ENCODE measurements at regions not wholly inside any gene's neighbourhood (a gene's known extent, or its start where the extent isn't known, plus 50 kb on each side); places are given as distances from the start of the nearest gene placed in this dataset.

DNA sequence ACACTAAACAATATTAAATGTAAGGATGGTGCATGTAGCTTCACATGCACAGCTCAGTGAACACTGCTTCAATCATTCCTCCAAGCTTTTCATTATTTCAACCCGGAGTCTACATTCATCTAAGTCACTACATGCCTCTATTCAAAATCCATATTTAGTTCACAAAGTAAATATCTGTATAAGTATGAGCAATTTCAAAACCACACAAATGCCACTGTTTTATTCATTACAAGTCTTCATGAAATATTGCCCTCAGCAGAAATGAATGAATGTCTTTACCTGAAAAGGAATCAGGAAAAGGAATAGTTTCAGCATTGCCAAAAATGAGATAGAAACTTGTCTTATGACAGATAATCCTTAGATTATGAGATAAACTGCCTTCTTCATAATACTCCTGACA lies 149.4 kb downstream of the SLC38A4 start:
- Histone ChIP-seq H3K36me3 (ENCODE audit: control insufficient read depth, insufficient read depth, low read length) (no peaks in the 10 kb centered on the region), H3K27me3 (ENCODE audit: control insufficient read depth, insufficient read depth, low read length) (no peaks in the 10 kb centered on the region), H3K4me3 (ENCODE audit: low read depth, low read length) (no peak overlapping the region)
- no peak for FAIRE-seq
- TF ChIP-seq, protein P1, sequence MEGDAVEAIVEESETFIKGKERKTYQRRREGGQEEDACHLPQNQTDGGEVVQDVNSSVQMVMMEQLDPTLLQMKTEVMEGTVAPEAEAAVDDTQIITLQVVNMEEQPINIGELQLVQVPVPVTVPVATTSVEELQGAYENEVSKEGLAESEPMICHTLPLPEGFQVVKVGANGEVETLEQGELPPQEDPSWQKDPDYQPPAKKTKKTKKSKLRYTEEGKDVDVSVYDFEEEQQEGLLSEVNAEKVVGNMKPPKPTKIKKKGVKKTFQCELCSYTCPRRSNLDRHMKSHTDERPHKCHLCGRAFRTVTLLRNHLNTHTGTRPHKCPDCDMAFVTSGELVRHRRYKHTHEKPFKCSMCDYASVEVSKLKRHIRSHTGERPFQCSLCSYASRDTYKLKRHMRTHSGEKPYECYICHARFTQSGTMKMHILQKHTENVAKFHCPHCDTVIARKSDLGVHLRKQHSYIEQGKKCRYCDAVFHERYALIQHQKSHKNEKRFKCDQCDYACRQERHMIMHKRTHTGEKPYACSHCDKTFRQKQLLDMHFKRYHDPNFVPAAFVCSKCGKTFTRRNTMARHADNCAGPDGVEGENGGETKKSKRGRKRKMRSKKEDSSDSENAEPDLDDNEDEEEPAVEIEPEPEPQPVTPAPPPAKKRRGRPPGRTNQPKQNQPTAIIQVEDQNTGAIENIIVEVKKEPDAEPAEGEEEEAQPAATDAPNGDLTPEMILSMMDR (IDR thresholded peaks at IDR 0.05; ENCODE audit: insufficient read depth, low read length, severe bottlenecking) = no peak
- DNase-seq (ENCODE audit: low read depth) = peak; percentile 61

DNA sequence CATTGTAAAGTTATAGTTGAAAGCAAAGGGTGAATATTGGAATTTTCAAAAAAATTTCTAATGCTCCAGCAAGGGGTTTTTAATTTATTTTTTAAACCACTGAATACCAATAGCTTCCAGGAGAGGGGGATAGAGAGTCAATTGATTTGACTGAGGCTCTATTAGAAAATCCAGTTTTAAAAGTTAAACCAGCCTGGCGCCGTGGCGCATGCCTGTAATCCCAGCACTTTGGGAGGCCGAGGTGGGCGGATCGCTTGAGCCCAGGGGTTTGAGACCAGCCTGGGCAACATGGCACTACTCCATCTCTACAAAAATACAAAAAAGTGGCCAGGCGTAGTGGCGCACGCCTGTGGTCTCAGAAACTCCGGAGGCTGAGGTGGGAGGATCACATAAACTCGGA lies 150.1 kb downstream of the SLC38A4 start:
- peak; percentile 48 for DNase-seq (ENCODE audit: low read depth)
- FAIRE-seq = no peak
- no peaks in the 10 kb centered on the region for H3K36me3 ChIP-seq (ENCODE audit: control insufficient read depth, insufficient read depth, low read length)
- H3K27me3 ChIP-seq (ENCODE audit: control insufficient read depth, insufficient read depth, low read length) = no peaks in the 10 kb centered on the region
- H3K4me3 ChIP-seq (ENCODE audit: low read depth, low read length) = no peak overlapping the region
- TF ChIP-seq, protein P1 (IDR thresholded peaks at IDR 0.05; ENCODE audit: insufficient read depth, low read length, severe bottlenecking) = peak; percentile 48

DNA sequence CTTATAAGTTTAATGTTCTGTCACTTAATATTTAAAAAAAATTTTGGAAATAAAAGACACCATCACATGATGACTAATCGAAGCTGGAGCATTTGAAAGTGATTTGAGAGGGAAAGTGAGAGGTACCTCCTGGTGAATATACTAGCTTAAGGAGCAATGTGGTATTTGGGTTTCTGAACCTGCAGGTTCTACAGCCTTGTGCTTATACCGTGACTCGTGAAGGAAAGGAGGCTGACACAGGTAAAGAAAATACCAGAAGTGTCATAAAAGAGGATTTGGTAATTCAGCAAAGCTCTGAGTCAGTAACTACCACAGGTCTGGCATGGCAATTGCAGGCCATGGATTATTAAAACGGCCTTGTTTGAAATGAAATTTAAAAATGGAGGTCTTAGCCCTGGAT lies 151.0 kb downstream of the SLC38A4 start:
- no peak for FAIRE-seq
- DNase-seq (ENCODE audit: low read depth) = peak; percentile 88
- no peak overlapping the region for H3K4me3 ChIP-seq (ENCODE audit: low read depth, low read length)
- H3K36me3 ChIP-seq (ENCODE audit: control insufficient read depth, insufficient read depth, low read length) = no peaks in the 10 kb centered on the region
- H3K27me3 ChIP-seq (ENCODE audit: control insufficient read depth, insufficient read depth, low read length) = no peaks in the 10 kb centered on the region
- TF ChIP-seq, protein P1 (IDR thresholded peaks at IDR 0.05; ENCODE audit: insufficient read depth, low read length, severe bottlenecking) = no peak

DNA sequence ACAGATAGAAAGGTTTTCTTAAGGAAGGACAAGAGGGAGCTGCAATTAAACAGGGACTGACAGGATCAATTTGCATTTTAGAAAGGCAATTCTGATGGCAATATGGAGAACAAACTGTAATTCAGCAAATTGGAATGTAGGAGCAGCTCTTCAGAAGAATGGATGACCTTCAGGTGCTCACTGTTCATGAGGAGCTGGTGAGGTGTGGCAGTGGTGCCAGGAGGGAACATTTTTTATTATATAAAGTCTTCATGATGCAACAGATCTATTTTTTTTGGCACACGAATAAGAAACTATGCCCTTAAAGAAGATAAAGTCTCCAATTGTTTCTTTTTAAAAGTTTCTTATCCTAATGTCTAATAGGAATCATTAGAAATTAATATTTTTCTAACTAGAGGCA lies 151.7 kb downstream of the SLC38A4 start:
- Histone ChIP-seq H3K4me3 (ENCODE audit: low read depth, low read length) (no peak overlapping the region), H3K36me3 (ENCODE audit: control insufficient read depth, insufficient read depth, low read length) (no peaks in the 10 kb centered on the region), H3K27me3 (ENCODE audit: control insufficient read depth, insufficient read depth, low read length) (no peaks in the 10 kb centered on the region)
- no peak for FAIRE-seq
- TF ChIP-seq, protein P1 (IDR thresholded peaks at IDR 0.05; ENCODE audit: insufficient read depth, low read length, severe bottlenecking) = no peak
- peak; percentile 44 for DNase-seq (ENCODE audit: low read depth)

DNA sequence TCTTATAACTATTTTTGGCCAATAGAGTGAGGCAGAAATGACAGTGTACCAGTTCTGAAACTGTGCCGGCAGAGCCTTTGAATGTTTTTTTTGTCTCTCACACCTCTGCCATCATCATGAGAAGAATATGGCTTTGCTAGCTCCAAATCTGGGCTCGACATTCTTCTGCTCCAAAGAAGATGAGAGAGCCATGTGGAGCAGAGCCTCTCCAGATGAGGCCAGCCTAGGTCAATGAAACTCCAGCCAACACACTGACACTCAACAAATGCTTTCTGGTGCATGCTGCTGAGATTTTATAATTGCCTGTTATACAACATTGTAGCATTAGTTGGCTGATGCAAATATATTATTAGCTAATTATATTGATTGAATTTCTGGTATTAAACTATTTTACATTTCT lies 154.7 kb downstream of the SLC38A4 start:
- Histone ChIP-seq H3K36me3 (ENCODE audit: control insufficient read depth, insufficient read depth, low read length) (no peaks in the 10 kb centered on the region), H3K27me3 (ENCODE audit: control insufficient read depth, insufficient read depth, low read length) (no peaks in the 10 kb centered on the region), H3K4me3 (ENCODE audit: low read depth, low read length) (no peak overlapping the region)
- FAIRE-seq (no peak), DNase-seq (ENCODE audit: low read depth) (no peak)
- TF ChIP-seq, protein P1 (IDR thresholded peaks at IDR 0.05; ENCODE audit: insufficient read depth, low read length, severe bottlenecking) = no peak

DNA sequence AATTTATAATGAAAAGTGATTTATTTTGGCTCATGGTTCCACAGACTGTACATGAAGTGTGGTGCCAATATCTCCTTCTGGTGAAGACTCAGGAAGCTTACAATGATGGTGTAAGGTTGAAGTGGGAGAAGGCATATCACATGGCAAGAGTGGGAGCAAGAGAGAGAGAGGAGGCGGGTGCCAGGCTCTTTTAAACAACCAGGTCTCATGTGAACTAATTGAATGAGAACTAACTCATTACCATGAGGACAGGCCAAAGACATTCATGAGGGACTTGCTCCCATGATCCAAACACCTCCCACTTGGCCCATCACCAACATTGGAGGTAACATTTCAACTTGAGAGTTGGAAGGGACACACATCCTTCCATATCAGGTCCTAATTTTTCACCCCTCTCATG lies 155.2 kb downstream of the SLC38A4 start:
- Histone ChIP-seq H3K36me3 (ENCODE audit: control insufficient read depth, insufficient read depth, low read length) (no peaks in the 10 kb centered on the region), H3K4me3 (ENCODE audit: low read depth, low read length) (no peak overlapping the region), H3K27me3 (ENCODE audit: control insufficient read depth, insufficient read depth, low read length) (no peaks in the 10 kb centered on the region)
- no peak for DNase-seq (ENCODE audit: low read depth)
- TF ChIP-seq, protein P1 (IDR thresholded peaks at IDR 0.05; ENCODE audit: insufficient read depth, low read length, severe bottlenecking) = no peak
- no peak for FAIRE-seq

All from bronchial epithelial cell (primary cell).